NCI-H748 treated with DMSO at 0.1 percent for 48 hours (cell line): ENCODE measurements at regions not wholly inside any gene's neighbourhood (a gene's known extent, or its start where the extent isn't known, plus 50 kb on each side); places are given as distances from the start of the nearest gene placed in this dataset.
"Not testable (repeated sequence)": the region's sequence is repeated elsewhere in the genome, so short reads cannot be mapped to it uniquely, and the experiment has no call there.

Source experiments
- DNase-seq: peaks from one replicate; lab custom pipeline; 2025; lab: John Stamatoyannopoulos, UW

DNA sequence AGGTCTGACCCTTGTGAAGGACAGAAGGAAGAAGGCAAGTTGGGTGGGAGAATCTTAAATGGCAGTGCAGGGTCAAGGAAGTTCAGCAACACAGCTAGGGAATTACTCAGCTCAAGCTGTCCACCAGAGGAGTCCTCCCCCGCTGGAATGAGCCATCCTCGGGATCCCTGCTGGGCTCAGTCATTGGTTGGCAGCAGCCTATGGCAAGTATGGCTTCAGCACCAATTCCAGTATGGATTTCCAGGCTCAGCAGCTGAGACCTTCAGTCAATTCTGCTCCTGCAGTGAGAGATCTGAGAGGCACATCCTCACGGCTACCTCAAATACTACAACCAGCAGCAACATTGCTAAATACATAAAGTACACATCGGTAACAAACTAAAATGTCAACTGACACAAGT, 280.6 kb upstream of the PIK3R1 start:
- no peak for DNase-seq

DNA sequence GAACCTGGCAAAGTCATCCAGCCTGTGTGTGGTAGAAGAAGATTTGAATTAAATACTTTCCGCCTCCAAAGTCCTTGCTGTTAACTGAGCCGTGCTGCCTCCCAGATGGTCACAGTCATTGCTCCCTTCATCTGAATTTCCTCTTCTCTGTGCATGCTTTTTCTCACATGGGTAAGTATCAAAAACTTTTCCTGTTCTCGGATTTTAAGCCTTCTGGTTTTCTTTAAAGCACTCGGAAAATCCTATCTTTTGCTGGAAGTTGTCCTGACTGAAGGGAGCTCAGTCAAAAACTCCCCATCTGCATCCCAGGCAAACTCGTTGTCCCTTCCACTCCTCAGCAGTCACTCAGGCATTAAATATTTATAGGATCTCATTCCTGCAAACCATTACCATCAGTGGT, 290.0 kb upstream of the PIK3R1 start:
- DNase-seq = no peak

DNA sequence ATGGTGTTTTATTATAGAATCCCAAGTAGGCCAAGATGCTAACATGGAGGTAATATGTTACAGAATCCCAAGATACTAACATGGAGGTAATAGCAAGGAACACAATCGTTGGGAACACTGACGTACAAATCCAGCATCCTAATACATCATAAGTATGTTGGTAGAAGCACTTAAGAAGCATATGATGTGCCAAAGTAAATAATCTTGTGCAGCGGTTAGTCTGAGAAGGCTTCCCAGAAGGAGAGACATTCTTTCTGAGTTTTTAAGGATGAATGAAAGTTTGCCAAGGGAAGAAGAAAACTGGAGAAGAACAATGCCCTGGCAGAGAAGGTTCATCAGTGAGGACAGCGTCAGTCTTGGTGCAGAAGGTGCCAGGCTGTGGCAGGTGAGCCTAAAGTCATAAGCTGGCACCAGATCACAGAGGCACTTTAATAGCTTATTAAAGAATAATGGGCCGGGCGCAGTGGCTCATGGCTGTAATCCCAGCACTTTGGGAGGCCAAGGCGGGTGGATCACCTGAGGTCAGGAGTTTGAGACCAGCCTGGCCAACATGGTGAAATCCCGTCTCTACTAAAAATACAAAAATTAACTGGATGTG, 294.5 kb upstream of the PIK3R1 start:
- no peak for DNase-seq

DNA sequence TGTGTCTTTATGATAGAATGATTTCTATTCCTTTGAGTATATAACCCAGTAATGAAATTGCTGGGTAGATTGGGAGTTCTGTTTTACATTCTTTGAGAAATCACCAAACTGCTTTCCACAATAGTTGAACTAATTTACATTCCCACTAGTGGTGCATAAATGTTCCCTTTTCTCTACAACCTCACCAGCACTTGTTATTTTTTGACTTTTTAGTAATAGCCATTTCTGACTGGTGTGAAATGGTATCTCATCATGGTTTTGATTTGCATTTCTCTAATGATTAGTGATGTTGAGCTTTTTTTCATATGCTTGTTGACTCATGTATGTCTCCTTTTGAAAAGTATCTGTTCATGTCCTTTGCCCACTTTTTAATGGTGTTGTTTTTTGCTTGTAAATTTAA, 296.0 kb upstream of the PIK3R1 start:
- not testable (repeated sequence) for DNase-seq

DNA sequence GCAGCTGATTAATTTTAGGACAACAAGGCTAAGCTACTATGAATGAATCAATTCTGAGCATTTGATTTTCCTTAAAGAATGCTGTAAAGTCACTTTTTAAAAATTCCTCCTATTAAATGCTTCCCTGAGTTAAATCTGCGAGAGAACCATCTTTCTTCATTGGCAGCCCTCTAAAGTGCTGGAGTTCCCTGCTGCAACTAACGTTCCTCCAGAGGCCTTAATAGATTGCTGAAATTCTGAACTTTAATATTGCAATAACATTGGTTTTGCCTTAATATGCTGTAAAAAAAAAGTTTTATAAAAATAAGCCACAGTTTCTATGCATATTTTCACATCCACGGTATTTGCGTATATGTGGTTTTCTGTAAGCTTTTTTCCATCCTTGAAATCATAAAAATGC, 298.0 kb upstream of the PIK3R1 start:
- no peak for DNase-seq

DNA sequence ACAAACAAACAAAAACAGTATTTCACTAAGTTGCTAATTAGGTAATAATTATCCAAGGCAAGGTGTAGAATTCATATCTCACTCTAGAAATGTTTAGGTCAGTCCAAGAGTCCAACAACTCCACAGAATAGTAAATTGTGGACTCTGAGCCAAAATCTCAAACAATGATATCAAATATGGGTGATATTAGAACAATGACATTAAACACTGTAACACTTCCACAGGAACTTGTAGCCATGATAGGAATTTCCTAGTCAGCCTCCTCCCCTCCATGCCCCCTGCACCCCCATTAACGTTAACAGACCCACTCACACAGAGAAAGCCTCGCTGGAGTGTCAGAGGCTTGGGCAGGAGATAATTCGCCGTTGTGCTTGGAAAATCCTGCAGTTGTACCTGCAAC, 305.0 kb upstream of the PIK3R1 start:
- no peak for DNase-seq

DNA sequence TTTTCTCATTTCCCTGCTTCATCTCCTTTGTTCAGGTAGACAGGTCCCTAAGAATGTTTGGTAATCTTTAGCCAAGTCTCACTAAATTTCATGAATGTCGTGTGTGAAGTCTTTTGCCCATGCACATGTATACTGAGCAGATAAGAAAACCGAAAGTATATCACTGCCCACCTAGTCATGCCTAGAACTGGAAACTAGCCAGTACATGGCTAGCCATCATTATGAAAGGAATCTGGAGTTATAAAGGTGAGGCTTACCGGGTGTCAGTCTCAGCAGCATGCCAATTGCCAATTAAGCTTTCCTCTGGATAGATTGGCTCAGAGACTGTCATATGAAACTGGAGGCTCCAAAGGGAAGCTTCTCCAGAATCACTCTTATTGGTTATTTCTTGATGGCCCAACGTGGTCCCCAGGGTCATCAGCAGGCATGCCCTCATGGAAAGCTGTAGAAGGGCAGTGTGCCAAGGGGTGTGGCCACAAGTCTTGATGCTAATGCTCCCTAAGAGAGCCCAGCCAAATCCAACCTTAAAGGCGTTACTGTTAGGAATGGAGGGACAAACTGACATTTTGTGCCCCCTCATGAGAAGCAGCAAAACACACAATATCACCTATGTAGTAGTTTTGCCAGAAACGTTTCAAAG, 307.3 kb upstream of the PIK3R1 start:
- DNase-seq = no peak

DNA sequence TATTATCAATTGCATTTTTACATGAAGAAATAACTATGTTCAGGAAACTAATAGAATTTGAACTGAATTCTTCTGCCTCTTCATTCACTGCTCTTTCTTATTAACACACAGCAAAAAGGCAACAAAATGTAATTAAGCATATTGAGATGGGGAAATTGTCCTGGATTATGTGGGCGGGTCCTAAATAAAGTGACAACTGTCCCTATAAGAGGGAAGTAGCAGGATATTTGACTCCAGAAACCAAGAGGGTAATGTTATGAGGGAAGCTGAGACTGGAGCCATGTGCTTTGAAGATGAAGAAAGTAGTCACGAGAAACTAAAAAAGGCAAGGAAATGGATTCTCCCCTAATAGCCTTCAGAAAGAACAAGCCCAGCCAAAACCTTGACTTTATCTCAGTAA, 311.2 kb upstream of the PIK3R1 start:
- DNase-seq = no peak

DNA sequence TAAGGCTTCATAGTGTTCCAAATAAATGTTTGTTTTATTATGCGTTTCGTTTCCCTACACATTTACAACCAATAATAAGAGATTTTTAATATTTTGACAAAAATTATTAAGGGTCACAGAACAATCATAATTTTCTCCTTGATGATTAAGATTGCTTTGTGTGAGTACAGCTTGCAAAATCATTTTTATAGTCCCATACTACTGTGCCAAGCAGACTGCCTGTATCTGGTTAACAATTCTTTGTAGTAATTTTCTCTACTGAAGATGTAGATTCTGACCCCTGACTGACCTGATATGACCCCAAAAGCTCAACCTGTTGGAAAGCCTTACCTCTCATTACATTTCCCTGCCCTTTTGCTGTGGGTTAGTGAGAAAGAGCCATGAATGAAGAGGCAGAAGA, 311.9 kb upstream of the PIK3R1 start:
- DNase-seq = no peak

DNA sequence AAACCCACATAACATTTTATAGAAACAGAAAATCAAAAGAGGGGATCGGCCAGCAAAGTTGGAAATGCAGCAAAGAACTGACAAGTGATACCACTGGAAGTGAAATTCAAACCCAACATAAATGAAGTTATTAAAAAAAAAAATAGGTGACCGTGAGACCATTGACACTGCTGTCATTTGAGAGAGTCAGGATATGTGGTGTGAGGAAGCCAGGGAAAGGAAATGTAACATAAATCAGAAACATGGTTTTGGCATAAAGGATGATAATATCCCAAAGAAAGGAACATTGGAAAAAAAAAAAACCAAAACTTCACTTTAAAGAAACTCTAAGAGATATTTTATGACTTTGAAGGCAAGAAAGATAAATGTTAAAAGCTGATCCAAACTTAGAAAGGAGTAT, 312.4 kb upstream of the PIK3R1 start:
- DNase-seq = no peak

DNA sequence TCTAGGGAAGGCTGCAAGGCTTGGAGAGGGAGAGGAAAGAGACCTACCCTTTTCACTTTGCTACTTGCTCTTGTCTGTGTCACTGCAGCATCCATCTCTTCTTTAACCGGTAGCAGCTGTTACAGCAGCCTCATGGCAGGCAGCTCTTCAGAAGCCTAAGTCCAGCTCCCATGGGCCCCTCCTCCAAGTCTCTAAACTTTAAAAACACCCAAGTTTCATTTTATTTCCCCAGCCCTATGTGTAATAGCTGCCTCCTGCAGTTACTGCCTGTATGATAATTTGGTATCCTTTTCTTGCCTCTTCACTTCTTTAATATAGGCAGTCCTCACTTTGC, 313.1 kb upstream of the PIK3R1 start:
- DNase-seq = no peak

DNA sequence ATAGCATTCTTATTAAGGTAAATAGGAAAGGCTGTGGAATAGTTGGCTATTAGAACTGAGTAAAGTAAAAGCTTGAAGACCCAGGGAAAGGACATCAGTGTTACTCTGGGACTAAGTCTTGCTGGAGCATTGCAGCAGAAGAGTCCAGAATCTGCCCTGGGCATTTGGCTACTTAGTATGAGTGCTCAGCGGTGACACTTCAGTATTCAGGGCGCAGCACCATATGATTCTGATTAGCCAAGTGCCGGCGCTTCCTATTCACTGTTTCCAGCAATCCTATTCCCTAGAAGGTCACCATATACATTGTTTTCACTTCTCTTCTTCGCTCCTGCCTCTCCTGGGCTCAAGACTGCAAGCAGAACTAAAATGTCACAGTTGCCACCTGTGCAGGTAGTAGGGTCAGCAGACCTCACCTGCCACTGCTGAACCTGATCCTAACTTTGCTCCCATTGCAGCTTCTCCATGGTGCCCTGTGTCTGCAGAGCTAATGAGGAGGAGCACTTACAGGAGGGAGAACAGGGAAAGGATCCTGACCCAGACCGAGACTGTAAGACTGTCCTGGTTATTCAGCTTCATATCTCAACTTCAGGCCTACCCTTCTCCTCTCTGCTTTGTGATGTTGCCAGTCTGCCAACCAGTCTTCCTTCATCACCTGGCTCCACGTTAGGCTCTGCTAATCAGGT, 313.6 kb upstream of the PIK3R1 start:
- DNase-seq = no peak

DNA sequence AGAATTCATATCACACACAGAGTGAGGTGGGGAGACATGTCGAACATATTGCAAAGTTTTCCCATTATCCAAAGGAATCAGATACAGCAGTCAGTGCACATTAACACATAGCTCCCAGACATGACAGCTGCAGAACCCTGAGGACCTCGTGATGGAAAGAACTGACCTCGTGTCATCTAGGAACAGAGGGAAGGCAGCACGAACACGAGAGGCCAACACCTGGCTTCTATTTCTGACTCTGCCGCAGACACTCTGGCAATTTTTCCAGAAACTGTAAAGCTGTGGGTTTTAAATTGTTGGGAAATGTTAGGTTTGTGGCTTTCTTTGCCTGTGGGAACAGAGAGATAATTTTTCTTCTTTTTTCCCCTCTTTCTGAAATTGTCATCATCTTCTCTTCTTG, 315.0 kb upstream of the PIK3R1 start:
- DNase-seq = no peak

DNA sequence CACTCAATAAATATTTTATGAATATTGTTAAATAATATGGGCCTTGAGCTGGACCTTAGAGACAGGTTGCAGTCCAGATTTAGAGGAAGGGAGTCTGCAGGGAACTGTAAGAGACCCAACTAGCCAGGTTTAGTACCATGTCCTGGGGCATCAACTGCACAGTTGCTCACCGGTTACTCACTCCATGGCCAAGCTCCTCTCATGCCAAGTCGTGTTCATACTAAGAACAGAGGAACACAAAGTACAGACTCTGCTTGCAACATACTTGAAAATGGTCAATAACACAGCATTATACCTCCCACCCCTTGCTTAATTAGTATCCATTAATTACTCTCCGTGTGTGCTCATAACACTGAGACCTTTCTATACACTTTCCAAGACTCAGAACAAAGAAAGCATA, 317.6 kb upstream of the PIK3R1 start:
- no peak for DNase-seq

DNA sequence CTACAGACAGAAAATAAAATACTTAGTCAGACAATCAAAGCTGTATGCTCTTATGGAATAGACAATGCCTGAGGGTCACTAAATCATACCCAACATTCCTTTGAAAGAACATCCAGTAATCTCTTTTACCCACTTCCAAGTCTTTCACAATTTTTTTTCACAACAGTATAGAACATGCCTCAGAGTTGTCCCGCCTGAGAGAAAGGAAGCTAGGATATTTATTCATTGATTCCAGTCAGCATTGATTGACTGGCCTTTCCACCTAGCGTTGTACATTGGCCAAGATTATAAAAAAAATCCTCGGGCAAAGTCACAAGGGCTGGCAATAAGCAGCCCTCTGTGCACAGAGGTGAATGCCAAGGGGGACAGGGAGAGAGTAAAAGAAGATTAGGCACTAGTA, 318.1 kb upstream of the PIK3R1 start:
- no peak for DNase-seq

DNA sequence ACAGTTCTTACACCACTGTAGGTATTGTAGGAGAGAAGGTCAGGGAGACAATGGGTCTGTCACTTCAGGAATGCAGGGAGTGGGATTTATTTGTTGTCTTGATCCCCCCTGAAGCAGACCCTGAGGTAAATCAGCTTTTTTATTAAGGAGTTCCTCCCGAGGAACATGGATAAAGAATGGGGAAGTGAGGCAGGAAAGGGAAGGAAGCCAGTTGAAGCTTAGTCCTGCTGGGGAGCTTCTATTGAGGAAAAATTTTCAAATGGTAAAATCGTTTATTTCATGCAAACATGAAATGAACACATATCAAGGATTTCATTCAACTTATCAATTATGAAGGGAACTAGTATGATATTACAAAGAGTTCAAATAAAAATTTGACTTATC, 318.6 kb upstream of the PIK3R1 start:
- DNase-seq = no peak

DNA sequence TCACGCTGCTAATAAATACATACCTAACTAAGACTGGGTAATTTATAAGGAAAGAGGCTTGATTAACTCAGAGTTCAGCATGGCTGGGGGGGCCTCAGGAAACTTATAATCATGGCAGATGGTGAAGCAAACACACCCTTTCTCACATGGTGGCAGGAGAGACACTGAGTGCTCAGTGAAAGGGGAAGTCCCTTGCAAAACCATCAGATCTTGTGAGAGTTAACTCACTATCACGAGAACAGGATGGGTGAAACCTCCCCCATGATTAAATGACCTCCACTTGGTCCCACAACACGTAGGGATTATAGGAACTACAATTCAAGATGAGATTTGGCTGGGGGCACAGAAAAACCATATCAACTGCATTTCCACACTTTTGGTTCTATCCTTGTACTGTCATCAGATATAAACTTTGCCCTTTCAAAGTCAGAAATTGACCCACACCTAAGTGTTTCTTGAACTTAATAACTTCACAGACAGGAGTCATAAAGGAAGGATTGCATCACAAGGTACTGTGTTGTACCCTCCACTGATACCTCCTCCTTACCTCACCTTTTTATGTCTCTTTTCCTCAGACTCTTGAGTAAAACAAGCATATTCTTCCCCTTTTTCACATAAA, 319.1 kb upstream of the PIK3R1 start:
- DNase-seq = no peak

DNA sequence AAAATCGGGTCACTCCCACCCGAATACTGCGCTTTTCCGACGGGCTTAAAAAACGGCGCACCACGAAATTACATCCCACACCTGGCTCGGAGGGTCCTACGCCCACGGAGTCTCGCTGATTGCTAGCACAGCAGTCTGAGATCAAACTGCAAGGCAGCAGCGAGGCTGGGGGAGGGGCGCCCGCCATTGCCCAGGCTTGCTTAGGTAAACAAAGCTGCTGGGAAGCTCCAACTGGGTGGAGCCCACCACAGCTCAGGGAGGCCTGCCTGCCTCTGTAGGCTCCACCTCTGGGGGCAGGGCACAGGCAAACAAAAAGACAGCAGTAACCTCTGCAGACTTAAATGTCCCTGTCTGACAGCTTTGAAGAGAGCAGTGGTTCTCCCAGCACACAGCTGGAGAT, 325.7 kb upstream of the PIK3R1 start:
- DNase-seq = not testable (repeated sequence)

DNA sequence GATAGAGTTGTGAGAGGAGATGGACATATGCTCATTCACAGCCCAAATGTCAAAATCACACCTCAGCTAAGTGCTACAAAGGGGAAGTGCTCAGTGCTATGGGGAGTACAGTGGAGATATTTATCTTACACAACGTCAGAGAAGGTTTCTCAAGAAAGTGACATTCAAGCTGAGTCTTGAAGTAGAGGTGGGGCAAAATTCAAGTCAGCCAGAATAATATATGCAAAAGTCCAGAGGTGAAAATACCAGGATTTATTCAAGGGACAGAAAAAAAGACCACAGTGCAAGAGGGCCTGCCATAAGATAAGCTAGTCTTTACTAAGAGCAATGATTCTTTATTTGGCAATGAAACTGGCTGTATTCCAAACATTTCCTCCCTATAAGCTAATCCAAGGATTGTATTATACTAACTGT, 327.8 kb upstream of the PIK3R1 start:
- peak; percentile 28 for DNase-seq

DNA sequence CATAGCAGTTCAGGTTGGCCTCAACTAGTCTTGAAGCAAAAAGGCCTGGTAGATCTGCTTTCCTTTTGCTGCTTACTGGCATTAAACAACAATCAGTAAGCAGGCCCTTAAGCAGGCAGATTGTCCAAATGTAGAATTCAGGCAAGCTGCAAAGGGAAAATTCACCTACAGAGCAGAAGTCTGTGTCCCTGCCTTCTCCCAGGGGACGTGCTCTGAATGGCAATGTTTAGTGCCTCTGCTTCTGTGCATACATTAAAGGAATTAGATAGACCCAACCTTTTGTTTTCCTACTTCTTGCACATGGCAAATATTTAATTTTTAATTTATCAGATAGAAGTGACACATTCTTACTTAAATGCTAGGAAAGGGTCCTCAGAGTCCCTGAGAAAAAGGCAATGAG, 328.8 kb upstream of the PIK3R1 start:
- peak; percentile 23 for DNase-seq

DNA sequence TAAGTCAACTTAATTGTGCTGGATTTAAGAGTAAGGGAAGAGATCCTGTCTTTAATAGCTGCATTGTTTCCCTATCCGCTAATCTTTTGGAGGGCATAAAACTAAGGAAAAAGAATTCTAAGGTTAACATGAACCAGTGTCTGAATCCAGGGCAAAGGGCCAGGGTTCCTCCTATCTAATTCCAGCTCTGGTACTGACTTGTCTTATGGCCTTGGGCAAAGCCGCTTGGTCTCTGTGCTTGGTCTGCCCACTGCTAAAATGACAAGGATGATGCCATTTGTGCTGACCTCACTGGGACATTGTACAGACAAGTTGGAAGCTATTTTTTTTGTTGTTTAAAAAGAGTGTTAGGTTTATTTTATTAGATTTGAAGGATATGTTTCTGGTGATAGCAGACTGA, 334.7 kb upstream of the PIK3R1 start:
- no peak for DNase-seq

DNA sequence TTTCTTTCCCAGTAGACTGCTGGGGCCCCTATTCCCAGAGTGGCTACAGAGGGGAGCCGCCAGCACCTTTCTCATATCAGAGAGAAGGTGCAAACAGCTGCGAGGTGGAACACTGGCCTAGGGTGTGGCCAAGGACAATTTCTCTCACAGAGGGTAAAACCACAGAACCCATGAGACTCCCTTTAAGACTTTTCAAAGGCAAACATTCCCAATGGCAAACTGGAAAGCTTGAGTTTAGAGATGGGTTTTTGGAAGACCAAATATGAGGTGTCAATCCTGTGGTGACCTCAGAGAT, 335.1 kb upstream of the PIK3R1 start:
- DNase-seq = no peak

DNA sequence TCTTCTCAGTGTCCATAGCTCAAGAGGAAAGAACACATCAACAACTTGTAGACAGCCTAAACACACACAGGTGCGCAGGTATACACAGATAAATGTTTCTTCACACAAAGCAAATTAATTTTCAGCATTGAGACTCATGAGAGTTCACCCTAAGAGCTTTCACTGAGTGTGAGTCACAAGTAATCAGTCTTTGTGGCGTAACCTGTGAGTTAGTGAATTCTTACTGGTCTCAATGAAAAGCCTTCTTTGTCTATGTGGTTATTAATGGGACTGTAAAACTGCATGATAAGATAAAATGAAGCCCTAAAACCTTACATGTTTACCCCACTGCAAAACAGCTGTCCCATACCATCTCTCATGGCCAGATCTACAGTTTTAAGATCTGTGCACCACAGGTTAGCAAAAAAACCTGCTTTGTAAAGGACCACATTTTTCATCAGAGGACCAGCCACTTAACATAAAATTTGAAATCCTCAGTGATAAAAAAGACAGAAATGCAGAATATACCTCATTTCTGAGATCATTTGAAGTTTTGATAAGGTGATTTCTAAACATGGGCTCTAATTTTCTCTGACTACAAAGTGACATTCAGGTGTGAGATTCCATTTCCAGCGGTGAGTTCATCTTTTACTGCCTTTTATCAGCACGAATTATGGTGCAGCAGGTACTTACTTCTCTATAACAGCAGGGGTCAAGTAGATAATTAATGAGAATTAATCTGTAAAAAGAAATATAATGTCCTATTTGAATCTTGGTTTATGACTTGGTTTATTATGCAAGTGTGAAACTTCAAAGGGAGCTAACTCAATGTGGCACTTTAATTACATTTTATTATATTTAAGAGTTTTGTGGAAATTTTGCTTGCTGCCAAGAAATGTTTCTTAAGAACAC, 335.7 kb upstream of the PIK3R1 start:
- DNase-seq = no peak
